ENCODE measurements at regions not wholly inside any gene's neighbourhood (a gene's known extent, or its start where the extent isn't known, plus 50 kb on each side); places are given as distances from the start of the nearest gene placed in this dataset.

DNA sequence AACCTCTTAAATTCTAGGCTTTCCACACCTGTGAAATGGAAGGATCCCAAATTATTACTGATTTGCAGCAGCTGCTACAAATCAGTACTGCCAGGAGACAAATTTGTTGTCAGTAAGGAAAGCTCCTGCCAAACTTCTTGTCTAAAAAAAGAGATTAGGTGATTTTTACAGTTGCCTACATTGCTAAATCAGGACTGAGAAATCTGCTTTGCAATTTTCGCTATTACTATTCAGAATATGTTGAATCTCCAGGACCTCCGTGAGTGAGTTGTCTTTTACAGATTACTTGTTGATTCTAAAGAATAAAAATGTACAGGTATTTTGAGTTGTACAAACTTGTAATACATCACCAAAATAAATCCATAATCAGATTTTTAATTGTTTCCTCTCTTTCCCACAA, 1815.9 kb downstream of the PCDH9 start:
- Histone ChIP-seq H3F3A (ENCODE audit: insufficient read depth) (no peaks in the 10 kb centered on the region), H3K4me3 (ENCODE audit: insufficient read depth, low read length, poor library complexity, severe bottlenecking) (no peak overlapping the region), H3K79me2 (ENCODE audit: insufficient read depth, low read length) (no peaks in the 10 kb centered on the region), H2AFZ (ENCODE audit: low read depth, low read length, severe bottlenecking) (peak overlapping the region; percentile 69), H3K36me3 (ENCODE audit: low read length) (0 out of 2 replicates have a peak, but pooled peaks cover 2% of the 10 kb centered on the region), H3K9me3 (ENCODE audit: insufficient read depth, low read length) (no peaks in the 10 kb centered on the region), H4K20me1 (ENCODE audit: low read depth, low read length) (no peaks in the 10 kb centered on the region), H3K4me2 (ENCODE audit: low read depth, low read length, poor library complexity, severe bottlenecking) (no peak overlapping the region), H3K27me3 (ENCODE audit: low read length) (no peaks in the 10 kb centered on the region), H3K9me2 (replicated peaks; ENCODE audit: insufficient read depth, low read length) (no peaks in the 10 kb centered on the region), H3K27ac (ENCODE audit: low read depth, low read length) (no peak overlapping the region), H3K9ac (ENCODE audit: low read length) (no peak overlapping the region)
- no peak for TF ChIP-seq EZH2phosphoT487 (conservative IDR thresholded peaks at IDR 0.05; ENCODE audit: low read length)
- TF ChIP-seq, protein P1, sequence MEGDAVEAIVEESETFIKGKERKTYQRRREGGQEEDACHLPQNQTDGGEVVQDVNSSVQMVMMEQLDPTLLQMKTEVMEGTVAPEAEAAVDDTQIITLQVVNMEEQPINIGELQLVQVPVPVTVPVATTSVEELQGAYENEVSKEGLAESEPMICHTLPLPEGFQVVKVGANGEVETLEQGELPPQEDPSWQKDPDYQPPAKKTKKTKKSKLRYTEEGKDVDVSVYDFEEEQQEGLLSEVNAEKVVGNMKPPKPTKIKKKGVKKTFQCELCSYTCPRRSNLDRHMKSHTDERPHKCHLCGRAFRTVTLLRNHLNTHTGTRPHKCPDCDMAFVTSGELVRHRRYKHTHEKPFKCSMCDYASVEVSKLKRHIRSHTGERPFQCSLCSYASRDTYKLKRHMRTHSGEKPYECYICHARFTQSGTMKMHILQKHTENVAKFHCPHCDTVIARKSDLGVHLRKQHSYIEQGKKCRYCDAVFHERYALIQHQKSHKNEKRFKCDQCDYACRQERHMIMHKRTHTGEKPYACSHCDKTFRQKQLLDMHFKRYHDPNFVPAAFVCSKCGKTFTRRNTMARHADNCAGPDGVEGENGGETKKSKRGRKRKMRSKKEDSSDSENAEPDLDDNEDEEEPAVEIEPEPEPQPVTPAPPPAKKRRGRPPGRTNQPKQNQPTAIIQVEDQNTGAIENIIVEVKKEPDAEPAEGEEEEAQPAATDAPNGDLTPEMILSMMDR (IDR thresholded peaks at IDR 0.05; ENCODE audit: insufficient read depth, low read length, poor library complexity, severe bottlenecking), result no peak

DNA sequence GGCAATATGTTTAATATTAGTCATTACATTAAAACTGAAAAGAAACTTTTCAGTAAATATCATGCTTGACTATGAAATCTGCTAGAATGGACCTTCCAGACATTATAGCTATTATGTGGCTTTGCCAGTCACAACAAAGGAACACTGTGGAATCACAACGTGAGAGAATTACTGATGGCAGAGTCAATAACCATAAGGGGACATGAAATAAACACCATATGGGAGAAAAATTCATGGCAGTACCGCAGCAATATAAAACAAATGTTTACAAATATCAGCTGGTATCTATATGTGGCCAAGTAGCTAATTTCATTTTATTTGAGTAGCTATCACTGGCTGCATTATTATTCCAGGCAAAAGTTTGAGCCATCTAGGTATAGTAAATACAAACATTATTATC, 1818.6 kb downstream of the PCDH9 start:
- no peaks in the 10 kb centered on the region for H3K27me3 ChIP-seq (ENCODE audit: low read length)
- H3K9ac ChIP-seq (ENCODE audit: low read length), result no peak overlapping the region
- no peaks in the 10 kb centered on the region for H3K9me2 ChIP-seq (replicated peaks; ENCODE audit: insufficient read depth, low read length)
- H3K79me2 ChIP-seq (ENCODE audit: insufficient read depth, low read length), result no peaks in the 10 kb centered on the region
- no peaks in the 10 kb centered on the region for H3K9me3 ChIP-seq (ENCODE audit: insufficient read depth, low read length)
- no peak overlapping the region for H3K4me2 ChIP-seq (ENCODE audit: low read depth, low read length, poor library complexity, severe bottlenecking)
- H4K20me1 ChIP-seq (ENCODE audit: low read depth, low read length), result no peaks in the 10 kb centered on the region
- peak overlapping the region; percentile 13 for H2AFZ ChIP-seq (ENCODE audit: low read depth, low read length, severe bottlenecking)
- TF ChIP-seq, protein P1 (IDR thresholded peaks at IDR 0.05; ENCODE audit: insufficient read depth, low read length, poor library complexity, severe bottlenecking), result no peak
- TF ChIP-seq EZH2phosphoT487 (conservative IDR thresholded peaks at IDR 0.05; ENCODE audit: low read length), result no peak
- H3K4me3 ChIP-seq (ENCODE audit: insufficient read depth, low read length, poor library complexity, severe bottlenecking), result no peak overlapping the region
- H3K36me3 ChIP-seq (ENCODE audit: low read length), result 0 out of 2 replicates have a peak, but pooled peaks cover 2% of the 10 kb centered on the region
- no peaks in the 10 kb centered on the region for H3F3A ChIP-seq (ENCODE audit: insufficient read depth)
- H3K27ac ChIP-seq (ENCODE audit: low read depth, low read length), result no peak overlapping the region

DNA sequence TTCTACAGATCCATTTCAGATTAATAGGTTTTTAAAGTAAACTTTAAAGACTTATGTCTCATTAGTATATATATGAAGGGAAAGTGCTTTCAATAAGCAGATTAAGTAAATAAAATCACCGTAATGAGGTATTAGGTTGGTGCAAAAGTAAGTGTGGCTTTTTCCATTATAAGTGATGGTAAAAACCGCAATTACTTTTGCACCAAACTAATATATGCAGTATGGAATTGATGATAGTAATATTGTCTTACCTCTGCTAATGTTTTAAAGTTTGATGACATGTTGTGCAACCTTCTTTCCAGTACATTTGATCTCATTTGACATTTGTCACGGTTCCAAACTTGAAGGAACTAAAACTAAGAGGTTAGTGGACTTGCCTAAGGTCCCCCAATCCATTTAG, 1819.3 kb downstream of the PCDH9 start:
- H3K9me3 ChIP-seq (ENCODE audit: insufficient read depth, low read length), result no peaks in the 10 kb centered on the region
- H3K27me3 ChIP-seq (ENCODE audit: low read length), result no peaks in the 10 kb centered on the region
- H3F3A ChIP-seq (ENCODE audit: insufficient read depth), result no peaks in the 10 kb centered on the region
- no peak overlapping the region for H3K4me2 ChIP-seq (ENCODE audit: low read depth, low read length, poor library complexity, severe bottlenecking)
- no peak overlapping the region for H2AFZ ChIP-seq (ENCODE audit: low read depth, low read length, severe bottlenecking)
- no peak overlapping the region for H3K4me3 ChIP-seq (ENCODE audit: insufficient read depth, low read length, poor library complexity, severe bottlenecking)
- no peaks in the 10 kb centered on the region for H3K79me2 ChIP-seq (ENCODE audit: insufficient read depth, low read length)
- 0 out of 2 replicates have a peak, but pooled peaks cover 2% of the 10 kb centered on the region for H3K36me3 ChIP-seq (ENCODE audit: low read length)
- no peak overlapping the region for H3K27ac ChIP-seq (ENCODE audit: low read depth, low read length)
- H4K20me1 ChIP-seq (ENCODE audit: low read depth, low read length), result no peaks in the 10 kb centered on the region
- H3K9me2 ChIP-seq (replicated peaks; ENCODE audit: insufficient read depth, low read length), result no peaks in the 10 kb centered on the region
- TF ChIP-seq EZH2phosphoT487 (conservative IDR thresholded peaks at IDR 0.05; ENCODE audit: low read length), result no peak
- TF ChIP-seq, protein P1 (IDR thresholded peaks at IDR 0.05; ENCODE audit: insufficient read depth, low read length, poor library complexity, severe bottlenecking), result no peak
- no peak overlapping the region for H3K9ac ChIP-seq (ENCODE audit: low read length)

Measured in SU-DHL-6 (cell line).